Upper lobe of left lung (tissue), 4 donors: ENCODE measurements at regions not wholly inside any gene's neighbourhood (a gene's known extent, or its start where the extent isn't known, plus 50 kb on each side); places are given as distances from the start of the nearest gene placed in this dataset.

Source experiments
- EP300 ChIP-seq, 4 donors: sonication (generic); formaldehyde crosslinking; IDR thresholded peaks; one replicate each; pipeline ENCODE4 v1.5.1; 2017; ENCODE audit warnings: antibody characterized with exemption in 4 of 4, control low read depth in 2 of 4
- POLR2A ChIP-seq, 4 donors: fragments of 450-650 bp; IDR thresholded peaks; one replicate each; pipeline ENCODE4 v1.5.1; 2016 to 2017; ENCODE audit warnings: antibody characterized with exemption in 4 of 4, mild to moderate bottlenecking in 2 of 4
- POLR2AphosphoS5 ChIP-seq, 2 donors: sonication (generic); formaldehyde crosslinking; IDR thresholded peaks; one replicate each; pipeline ENCODE4 v1.5.1; 2017; ENCODE audit warnings: antibody characterized with exemption in 2 of 2
- TF ChIP-seq, protein P1 (sequence below), 6 experiments: fragments of 450-650 bp in 4 of 6; fragments of 200-600 bp in 2 of 6; sonication (generic) in 2 of 6; IDR thresholded peaks; one replicate each; pipeline ENCODE4 v1.5.1; 2016 to 2019; ENCODE audit warnings: antibody characterized with exemption in 6 of 6

DNA sequence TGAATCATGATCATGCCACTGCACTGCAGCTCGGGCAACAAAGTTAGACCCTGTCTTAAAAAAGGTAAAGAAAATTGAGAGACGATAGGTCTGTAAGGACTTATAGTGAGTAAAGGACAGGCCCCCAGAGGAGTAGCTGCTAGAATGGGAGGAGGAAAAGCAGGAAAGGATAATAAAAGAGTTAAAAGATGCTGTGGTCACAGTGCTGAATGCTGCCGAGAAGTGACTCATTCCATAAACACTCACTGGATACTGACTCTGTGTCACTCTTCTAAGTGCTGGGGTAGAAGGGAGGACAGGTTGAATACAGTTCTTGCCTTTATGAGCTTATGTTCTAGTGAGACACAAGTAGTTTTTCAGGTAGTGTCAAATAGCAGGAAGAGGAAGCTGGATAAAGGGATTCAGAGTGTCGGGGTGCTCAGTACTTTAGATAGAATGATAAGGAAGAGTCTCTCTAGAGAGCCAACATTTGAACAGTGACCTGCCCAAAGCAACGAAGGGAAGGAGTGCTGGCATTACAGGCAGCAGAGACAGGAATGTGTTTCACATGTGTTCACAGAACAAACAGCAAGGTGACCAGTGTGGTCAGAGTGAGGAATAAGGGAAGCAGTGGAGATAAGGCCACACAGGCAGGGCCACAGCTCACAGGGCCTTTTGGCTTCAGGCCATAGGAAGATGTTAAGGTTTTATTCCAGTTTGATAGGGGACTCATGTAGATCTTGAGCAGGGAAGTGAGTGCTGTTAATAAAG is 1240.5 kb downstream of the UQCRFS1 start:
- TF ChIP-seq, protein P1, sequence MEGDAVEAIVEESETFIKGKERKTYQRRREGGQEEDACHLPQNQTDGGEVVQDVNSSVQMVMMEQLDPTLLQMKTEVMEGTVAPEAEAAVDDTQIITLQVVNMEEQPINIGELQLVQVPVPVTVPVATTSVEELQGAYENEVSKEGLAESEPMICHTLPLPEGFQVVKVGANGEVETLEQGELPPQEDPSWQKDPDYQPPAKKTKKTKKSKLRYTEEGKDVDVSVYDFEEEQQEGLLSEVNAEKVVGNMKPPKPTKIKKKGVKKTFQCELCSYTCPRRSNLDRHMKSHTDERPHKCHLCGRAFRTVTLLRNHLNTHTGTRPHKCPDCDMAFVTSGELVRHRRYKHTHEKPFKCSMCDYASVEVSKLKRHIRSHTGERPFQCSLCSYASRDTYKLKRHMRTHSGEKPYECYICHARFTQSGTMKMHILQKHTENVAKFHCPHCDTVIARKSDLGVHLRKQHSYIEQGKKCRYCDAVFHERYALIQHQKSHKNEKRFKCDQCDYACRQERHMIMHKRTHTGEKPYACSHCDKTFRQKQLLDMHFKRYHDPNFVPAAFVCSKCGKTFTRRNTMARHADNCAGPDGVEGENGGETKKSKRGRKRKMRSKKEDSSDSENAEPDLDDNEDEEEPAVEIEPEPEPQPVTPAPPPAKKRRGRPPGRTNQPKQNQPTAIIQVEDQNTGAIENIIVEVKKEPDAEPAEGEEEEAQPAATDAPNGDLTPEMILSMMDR (IDR thresholded peaks at IDR 0.05), result no peak
- TF ChIP-seq EP300 (IDR thresholded peaks at IDR 0.05) (no peak), POLR2AphosphoS5 (IDR thresholded peaks at IDR 0.05) (no peak), POLR2A (IDR thresholded peaks at IDR 0.05) (no peak)
